Uterus (tissue), 3 donors: ENCODE measurements at regions not wholly inside any gene's neighbourhood (a gene's known extent, or its start where the extent isn't known, plus 50 kb on each side); places are given as distances from the start of the nearest gene placed in this dataset.

ENCODE experiments used
- DNase-seq, 2 donors: peaks; one replicate each; pipeline ENCODE4 v3.0.0-alpha.2; 2019 to 2020
- H3K27ac ChIP-seq, 2 donors: fragments of 200-600 bp; sonication (generic); 1 replicate in 1 of 2; 2 replicates in 1 of 2; pipeline ENCODE4 v1.5.1; 2016 to 2018
- H3K27me3 ChIP-seq, 2 donors: fragments of 200-600 bp; sonication (generic); one replicate each; pipeline ENCODE4 v1.5.1; 2018 to 2019; ENCODE audit warnings: control low read depth in 1 of 2
- H3K36me3 ChIP-seq, 2 donors: fragments of 200-600 bp; sonication (generic); one replicate each; pipeline ENCODE4 v1.5.1; 2019; ENCODE audit warnings: control low read depth in 1 of 2
- H3K4me1 ChIP-seq, 2 donors: fragments of 200-600 bp; sonication (generic); one replicate each; pipeline ENCODE4 v1.5.1; 2018 to 2019; ENCODE audit warnings: control low read depth in 1 of 2
- H3K4me3 ChIP-seq, 2 donors: fragments of 200-600 bp; sonication (generic); 1 replicate in 1 of 2; 2 replicates in 1 of 2; pipeline ENCODE4 v1.5.1; 2018 to 2019; ENCODE audit warnings: mild to moderate bottlenecking in 1 of 2
- H3K9me3 ChIP-seq, 2 donors: fragments of 200-600 bp; sonication (generic); one replicate each; pipeline ENCODE4 v1.5.1; 2019; ENCODE audit warnings: control low read depth in 1 of 2
- POLR2A ChIP-seq, 2 donors: fragments of 450-650 bp; IDR thresholded peaks; one replicate each; pipeline ENCODE4 v1.6.1; 2016; ENCODE audit warnings: antibody characterized with exemption in 2 of 2, mild to moderate bottlenecking in 1 of 2, moderate library complexity in 1 of 2
- intact Hi-C: fragments of 100-400 bp; cut with DNase I; formaldehyde crosslinking; loops from one replicate; pipeline ENCODE4 v1.15.1; 2023; ENCODE audit warnings: low total_unique reads
- TF ChIP-seq, protein P1 (sequence below), 4 experiments: fragments of 200-600 bp in 2 of 4; fragments of 450-650 bp in 2 of 4; sonication (generic) in 2 of 4; IDR thresholded peaks; one replicate each; pipeline ENCODE4 v1.5.1; 2016 to 2019; ENCODE audit warnings: antibody characterized with exemption in 4 of 4, mild to moderate bottlenecking in 2 of 4, moderate library complexity in 1 of 4
- donor health status: DM: yes; HTN: yes; CAD: no.

DNA sequence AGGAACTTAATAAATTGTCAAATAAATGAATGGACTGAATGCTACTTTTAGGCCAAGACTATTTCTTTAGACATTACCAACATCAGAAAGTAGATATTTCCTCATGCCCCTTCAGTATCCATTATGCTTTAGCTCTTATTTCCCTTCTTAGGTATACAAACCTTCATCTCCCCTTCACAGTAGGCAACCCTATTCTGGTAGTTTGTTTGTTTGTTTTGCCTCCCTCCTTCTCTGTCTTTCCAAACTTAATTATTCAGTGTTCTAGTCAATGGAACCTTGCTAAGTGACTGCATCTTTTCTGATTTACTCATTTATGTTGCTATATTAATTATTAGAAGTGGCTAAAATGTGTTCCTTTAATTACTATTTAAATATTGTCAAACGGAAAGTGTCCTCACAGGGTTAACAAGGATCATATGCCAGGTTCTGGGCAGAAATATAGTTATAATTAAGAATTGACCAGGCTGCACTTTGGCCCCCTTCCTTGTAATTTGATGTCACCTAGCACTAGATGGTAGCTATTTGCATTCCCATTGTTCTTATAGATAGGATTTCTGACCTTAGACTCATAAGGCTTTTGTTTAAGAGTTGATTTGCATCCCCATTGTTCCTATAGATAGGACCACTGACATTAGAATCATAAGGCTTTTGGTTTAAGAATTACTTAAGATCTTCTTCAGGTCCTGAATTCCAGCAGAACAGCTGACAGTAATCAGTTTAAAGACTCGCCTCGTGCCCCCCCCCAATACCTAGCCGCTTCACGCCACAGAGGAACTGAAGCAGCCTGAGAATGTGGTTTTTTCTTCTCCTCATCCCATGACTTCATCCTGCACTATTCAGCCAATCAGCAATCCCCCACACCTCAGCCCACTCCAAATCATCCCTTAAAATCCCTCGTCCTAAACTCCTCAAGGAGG is 84.4 kb upstream of the NUDT12 start:
- Histone ChIP-seq H3K4me3 (no peak overlapping the region), H3K36me3 (no peaks in the 10 kb centered on the region), H3K9me3 (no peaks in the 10 kb centered on the region), H3K27me3 (no peaks in the 10 kb centered on the region), H3K4me1 (no peaks in the 10 kb centered on the region), H3K27ac (no peak overlapping the region)
- DNase-seq, result no peak
- no peak for TF ChIP-seq POLR2A (IDR thresholded peaks at IDR 0.05)
- TF ChIP-seq, protein P1, sequence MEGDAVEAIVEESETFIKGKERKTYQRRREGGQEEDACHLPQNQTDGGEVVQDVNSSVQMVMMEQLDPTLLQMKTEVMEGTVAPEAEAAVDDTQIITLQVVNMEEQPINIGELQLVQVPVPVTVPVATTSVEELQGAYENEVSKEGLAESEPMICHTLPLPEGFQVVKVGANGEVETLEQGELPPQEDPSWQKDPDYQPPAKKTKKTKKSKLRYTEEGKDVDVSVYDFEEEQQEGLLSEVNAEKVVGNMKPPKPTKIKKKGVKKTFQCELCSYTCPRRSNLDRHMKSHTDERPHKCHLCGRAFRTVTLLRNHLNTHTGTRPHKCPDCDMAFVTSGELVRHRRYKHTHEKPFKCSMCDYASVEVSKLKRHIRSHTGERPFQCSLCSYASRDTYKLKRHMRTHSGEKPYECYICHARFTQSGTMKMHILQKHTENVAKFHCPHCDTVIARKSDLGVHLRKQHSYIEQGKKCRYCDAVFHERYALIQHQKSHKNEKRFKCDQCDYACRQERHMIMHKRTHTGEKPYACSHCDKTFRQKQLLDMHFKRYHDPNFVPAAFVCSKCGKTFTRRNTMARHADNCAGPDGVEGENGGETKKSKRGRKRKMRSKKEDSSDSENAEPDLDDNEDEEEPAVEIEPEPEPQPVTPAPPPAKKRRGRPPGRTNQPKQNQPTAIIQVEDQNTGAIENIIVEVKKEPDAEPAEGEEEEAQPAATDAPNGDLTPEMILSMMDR (IDR thresholded peaks at IDR 0.05), result no peak
- intact Hi-C loops, result no loop called here

DNA sequence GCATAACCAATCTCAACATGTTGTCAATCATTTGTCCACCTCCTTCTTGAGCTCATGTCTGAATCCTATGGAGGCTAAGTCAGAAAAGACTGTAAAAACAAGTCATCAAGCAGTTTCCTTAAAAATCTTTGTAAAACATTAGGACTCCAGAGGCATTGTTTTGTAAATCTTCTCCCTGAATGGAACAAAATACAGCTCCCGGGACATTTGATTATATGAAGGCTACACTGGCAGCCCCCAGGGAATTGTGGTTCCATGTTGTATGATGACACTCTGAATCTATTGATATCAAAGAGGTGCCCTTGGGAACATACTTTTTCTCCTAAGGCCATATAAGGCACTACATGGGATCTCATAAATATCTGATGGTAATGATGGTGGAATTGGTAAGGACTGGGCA is 83.2 kb upstream of the NUDT12 start:
- Histone ChIP-seq H3K4me3 (no peak overlapping the region), H3K27ac (no peak overlapping the region), H3K27me3 (no peaks in the 10 kb centered on the region), H3K9me3 (no peaks in the 10 kb centered on the region), H3K4me1 (no peaks in the 10 kb centered on the region), H3K36me3 (no peaks in the 10 kb centered on the region)
- intact Hi-C loops, result no loop called here
- no peak for DNase-seq
- no peak for TF ChIP-seq POLR2A (IDR thresholded peaks at IDR 0.05)
- TF ChIP-seq, protein P1 (IDR thresholded peaks at IDR 0.05), result no peak

DNA sequence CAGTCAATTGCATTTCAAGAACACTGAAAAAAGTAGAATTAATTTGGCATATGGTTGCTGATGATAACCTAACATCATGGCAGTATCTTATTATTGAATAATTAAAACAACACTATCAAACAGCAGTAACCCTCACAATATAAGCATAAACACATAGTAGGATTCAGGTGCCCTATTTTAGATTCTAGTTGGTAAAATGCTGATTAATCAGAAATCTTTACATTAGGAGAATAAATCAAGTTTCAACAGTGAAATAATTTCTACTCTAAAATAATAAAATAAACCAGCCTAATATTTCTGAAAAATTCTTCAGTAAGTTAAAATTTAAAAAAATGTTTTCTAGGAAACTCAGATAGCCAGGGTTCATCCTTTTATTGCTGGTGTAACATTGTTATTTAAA is 76.4 kb upstream of the NUDT12 start:
- Histone ChIP-seq H3K4me3 (no peak overlapping the region), H3K36me3 (no peaks in the 10 kb centered on the region), H3K27me3 (peaks cover 0 to 3% of the 10 kb centered on the region in 2 donors), H3K4me1 (no peaks in the 10 kb centered on the region), H3K27ac (no peak overlapping the region), H3K9me3 (no peaks in the 10 kb centered on the region)
- no peak for DNase-seq
- intact Hi-C loops, result no loop called here
- no peak for TF ChIP-seq POLR2A (IDR thresholded peaks at IDR 0.05)
- TF ChIP-seq, protein P1 (IDR thresholded peaks at IDR 0.05), result no peak

DNA sequence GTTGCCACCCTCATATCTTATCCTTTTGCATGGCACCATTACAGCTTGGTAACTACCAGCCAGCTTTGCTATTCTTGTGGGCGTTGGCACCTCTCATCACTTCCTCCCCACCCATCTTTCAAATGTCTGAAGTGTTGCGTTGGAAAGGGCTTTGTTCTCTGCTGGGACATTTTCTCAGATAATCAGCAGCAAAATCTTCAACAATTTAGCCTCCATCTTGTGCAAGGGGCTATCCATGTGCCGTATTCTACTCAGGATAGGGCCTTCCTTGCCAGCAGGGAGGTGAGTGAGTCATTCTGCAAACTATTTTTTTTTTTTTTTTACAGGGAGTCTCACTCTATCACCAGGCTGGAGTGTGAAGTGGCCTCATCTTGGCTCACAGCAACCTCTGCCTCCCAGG is 62.1 kb upstream of the NUDT12 start:
- Histone ChIP-seq H3K36me3 (no peaks in the 10 kb centered on the region), H3K27ac (no peak overlapping the region), H3K4me3 (no peak overlapping the region), H3K9me3 (no peaks in the 10 kb centered on the region), H3K4me1 (no peaks in the 10 kb centered on the region), H3K27me3 (no peaks in the 10 kb centered on the region)
- DNase-seq, result no peak
- TF ChIP-seq POLR2A (IDR thresholded peaks at IDR 0.05), result no peak
- TF ChIP-seq, protein P1 (IDR thresholded peaks at IDR 0.05), result no peak
- intact Hi-C loops, result no loop called here

DNA sequence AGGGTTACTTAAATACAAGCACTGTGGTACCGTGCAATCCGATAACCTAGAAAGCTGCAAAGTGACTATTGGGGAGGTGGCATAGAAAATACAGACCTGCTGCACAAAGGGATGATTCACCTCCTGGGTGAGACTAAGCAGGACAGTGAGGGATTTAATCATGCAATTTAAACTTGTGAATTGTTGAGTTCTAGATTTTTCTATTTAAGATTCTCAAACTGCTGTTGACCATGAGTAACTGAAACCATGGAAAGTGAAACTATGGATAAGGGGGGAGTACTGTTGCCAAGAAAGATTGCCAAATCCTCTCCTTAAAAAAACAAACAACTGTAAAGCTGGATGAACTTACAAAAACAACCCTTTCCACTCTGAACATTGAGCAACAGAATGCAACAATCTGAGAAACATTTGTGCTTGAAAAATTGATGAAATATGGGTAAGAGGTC is 61.5 kb upstream of the NUDT12 start:
- DNase-seq, result no peak
- TF ChIP-seq, protein P1 (IDR thresholded peaks at IDR 0.05), result no peak
- TF ChIP-seq POLR2A (IDR thresholded peaks at IDR 0.05), result no peak
- H3K4me1 ChIP-seq, result no peaks in the 10 kb centered on the region
- intact Hi-C loops, result no loop called here
- H3K9me3 ChIP-seq, result no peaks in the 10 kb centered on the region
- H3K4me3 ChIP-seq, result no peak overlapping the region
- no peaks in the 10 kb centered on the region for H3K36me3 ChIP-seq
- H3K27ac ChIP-seq, result no peak overlapping the region
- no peaks in the 10 kb centered on the region for H3K27me3 ChIP-seq
